Peyer's patch (tissue), 4 donors: ENCODE measurements at regions not wholly inside any gene's neighbourhood (a gene's known extent, or its start where the extent isn't known, plus 50 kb on each side); places are given as distances from the start of the nearest gene placed in this dataset.

Experiments
- DNase-seq, 3 donors: peaks; one replicate each; pipeline ENCODE4 v3.0.0-alpha.2; 2017 to 2019
- H3K27ac ChIP-seq, 4 donors: fragments of 200-600 bp; sonication (generic); one replicate each; pipeline ENCODE4 v1.5.1; 2016 to 2019
- H3K27me3 ChIP-seq, 2 donors: fragments of 200-600 bp; sonication (generic); one replicate each; pipeline ENCODE4 v1.5.1; 2019
- H3K36me3 ChIP-seq, 3 donors: fragments of 200-600 bp; sonication (generic); one replicate each; pipeline ENCODE4 v1.5.1; 2016 to 2019
- H3K4me1 ChIP-seq, 4 donors: fragments of 200-600 bp; sonication (generic); one replicate each; pipeline ENCODE4 v1.5.1; 2016 to 2019
- H3K4me3 ChIP-seq, 4 donors: fragments of 200-600 bp; sonication (generic); 1 replicate in 3 of 4; 2 replicates in 1 of 4; pipeline ENCODE4 v1.5.1; 2016 to 2019; ENCODE audit warnings: mild to moderate bottlenecking in 1 of 4
- H3K9me3 ChIP-seq, 4 donors: fragments of 200-600 bp; sonication (generic); one replicate each; pipeline ENCODE4 v1.5.1; 2016 to 2019; ENCODE audit warnings: mild to moderate bottlenecking in 1 of 4
- POLR2A ChIP-seq, 2 donors: fragments of 450-650 bp; IDR thresholded peaks; one replicate each; pipeline ENCODE4 v1.5.1; 2017; ENCODE audit warnings: antibody characterized with exemption in 2 of 2, mild to moderate bottlenecking in 2 of 2, moderate library complexity in 2 of 2
- TF ChIP-seq, protein P1 (sequence below), 6 experiments: fragments of 450-650 bp in 4 of 6; fragments of 200-600 bp in 2 of 6; sonication (generic) in 1 of 6; IDR thresholded peaks; one replicate each; pipeline ENCODE4 v1.5.1; 2017 to 2019; ENCODE audit warnings: antibody characterized with exemption in 6 of 6, mild to moderate bottlenecking in 3 of 6, moderate library complexity in 1 of 6

DNA sequence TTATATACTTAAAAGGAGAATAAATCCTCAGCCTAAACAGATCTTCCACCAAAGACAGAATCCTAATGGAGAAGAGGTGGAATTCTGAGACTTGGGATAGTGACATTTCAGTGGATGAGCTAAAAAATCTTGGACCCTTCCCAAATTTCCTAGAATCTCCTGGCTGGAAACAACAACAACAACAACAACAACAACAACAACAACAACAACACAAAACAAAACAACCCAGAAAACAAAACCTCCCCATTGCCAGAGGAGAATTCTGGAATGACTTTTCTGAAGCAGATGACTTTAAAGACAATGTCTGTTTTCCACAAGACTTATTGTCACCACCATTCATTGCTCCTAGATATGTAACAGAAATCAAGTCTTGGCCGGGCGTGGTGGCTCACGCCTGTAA is 322.1 kb downstream of the ARL4A start:
- Histone ChIP-seq H3K36me3 (no peaks in the 10 kb centered on the region), H3K27me3 (no peaks in the 10 kb centered on the region), H3K9me3 (no peaks in the 10 kb centered on the region), H3K4me1 (no peaks in the 10 kb centered on the region), H3K4me3 (no peak overlapping the region), H3K27ac (no peak overlapping the region)
- TF ChIP-seq, protein P1, sequence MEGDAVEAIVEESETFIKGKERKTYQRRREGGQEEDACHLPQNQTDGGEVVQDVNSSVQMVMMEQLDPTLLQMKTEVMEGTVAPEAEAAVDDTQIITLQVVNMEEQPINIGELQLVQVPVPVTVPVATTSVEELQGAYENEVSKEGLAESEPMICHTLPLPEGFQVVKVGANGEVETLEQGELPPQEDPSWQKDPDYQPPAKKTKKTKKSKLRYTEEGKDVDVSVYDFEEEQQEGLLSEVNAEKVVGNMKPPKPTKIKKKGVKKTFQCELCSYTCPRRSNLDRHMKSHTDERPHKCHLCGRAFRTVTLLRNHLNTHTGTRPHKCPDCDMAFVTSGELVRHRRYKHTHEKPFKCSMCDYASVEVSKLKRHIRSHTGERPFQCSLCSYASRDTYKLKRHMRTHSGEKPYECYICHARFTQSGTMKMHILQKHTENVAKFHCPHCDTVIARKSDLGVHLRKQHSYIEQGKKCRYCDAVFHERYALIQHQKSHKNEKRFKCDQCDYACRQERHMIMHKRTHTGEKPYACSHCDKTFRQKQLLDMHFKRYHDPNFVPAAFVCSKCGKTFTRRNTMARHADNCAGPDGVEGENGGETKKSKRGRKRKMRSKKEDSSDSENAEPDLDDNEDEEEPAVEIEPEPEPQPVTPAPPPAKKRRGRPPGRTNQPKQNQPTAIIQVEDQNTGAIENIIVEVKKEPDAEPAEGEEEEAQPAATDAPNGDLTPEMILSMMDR (IDR thresholded peaks at IDR 0.05) = no peak
- no peak for TF ChIP-seq POLR2A (IDR thresholded peaks at IDR 0.05)
- no peak for DNase-seq

DNA sequence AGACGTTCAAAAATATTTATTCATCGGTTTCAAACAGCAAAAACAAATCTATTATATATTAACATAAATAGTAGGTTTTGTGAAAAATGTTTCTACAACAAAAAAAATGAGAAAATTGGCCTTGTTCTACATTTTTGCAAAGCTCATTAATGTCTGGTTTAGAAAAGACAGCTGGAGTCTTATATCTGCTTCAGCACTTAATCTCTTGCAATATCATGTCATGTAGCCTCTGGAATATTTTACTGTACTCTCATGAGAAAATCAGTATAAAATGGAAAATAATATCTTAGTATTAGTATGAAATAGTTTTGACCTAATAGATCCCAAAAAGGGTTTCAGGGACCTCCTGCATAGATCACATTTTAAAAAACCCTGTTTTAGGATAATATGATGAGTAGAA is 326.6 kb downstream of the ARL4A start:
- Histone ChIP-seq H3K36me3 (no peaks in the 10 kb centered on the region), H3K4me3 (no peak overlapping the region), H3K27me3 (no peaks in the 10 kb centered on the region), H3K4me1 (peaks cover 0 to 8% (median 0%) of the 10 kb centered on the region in 4 donors), H3K27ac (no peak overlapping the region), H3K9me3 (no peaks in the 10 kb centered on the region)
- TF ChIP-seq, protein P1 (IDR thresholded peaks at IDR 0.05) = no peak
- no peak for TF ChIP-seq POLR2A (IDR thresholded peaks at IDR 0.05)
- no peak for DNase-seq

DNA sequence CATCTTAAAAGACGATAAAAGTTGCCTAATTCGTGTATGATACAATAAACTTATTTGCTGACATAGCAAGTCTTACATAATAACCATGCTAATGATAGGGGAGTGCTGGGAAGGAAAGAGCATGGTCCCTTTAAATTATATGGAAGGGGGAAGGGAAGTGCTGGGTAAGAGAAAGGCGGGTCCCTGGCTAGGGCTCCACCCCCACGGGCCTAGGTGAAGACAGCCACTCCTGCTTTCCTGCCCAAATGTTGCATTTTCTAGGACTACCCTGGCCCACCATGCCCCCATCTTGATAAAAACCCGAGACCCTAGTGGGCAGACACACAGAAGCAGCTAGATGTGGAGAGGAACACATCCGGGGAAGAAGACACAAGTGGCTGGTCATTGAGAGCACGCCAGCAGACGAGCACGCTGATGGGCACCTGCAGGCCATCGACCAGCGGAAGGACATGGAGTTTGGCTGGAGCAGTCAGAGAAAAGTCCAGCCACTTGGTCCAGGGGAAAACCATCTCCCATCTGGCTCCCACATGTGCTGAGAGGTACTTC is 328.7 kb downstream of the ARL4A start:
- H3K9me3 ChIP-seq = no peaks in the 10 kb centered on the region
- H3K36me3 ChIP-seq = no peaks in the 10 kb centered on the region
- H3K27me3 ChIP-seq = no peaks in the 10 kb centered on the region
- no peak overlapping the region for H3K4me3 ChIP-seq
- peaks cover 0 to 8% (median 0%) of the 10 kb centered on the region in 4 donors for H3K4me1 ChIP-seq
- TF ChIP-seq, protein P1 (IDR thresholded peaks at IDR 0.05) = no peak
- no peak for DNase-seq
- H3K27ac ChIP-seq = no peak overlapping the region

DNA sequence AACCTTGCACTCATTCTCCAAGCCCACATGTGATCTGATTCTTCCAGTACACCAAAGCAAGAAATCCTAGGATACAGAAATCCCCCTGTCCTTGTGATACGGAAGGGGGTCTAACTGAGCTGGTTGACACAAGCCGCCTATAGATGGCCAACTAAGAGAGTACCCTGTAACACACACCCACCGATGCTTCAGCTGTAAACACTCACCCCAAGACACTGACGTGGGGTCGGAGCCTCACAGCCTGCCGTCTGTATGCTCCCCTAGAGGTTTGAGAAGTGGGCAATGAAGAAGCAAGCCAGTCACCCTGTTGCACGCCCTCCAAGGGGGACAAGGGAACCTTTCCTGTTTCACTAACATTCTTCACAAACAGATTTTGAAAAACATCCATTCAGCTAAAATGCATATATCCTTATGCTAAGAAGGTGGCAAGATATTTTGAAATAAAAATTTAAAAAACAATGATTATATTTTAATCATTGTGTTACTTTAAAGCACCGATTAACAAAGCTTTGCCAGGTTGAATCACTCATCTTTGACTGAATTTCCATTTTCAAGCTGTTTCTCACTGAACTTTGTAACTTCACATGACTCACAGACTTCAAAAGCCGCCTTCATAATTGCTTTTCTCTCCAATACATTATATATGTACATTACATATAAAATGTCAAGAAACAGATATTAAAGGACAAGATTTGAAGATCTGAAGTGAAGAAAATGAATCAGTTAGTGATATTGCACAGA is 329.3 kb downstream of the ARL4A start:
- Histone ChIP-seq H3K36me3 (no peaks in the 10 kb centered on the region), H3K27me3 (no peaks in the 10 kb centered on the region), H3K27ac (no peak overlapping the region), H3K4me3 (no peak overlapping the region), H3K9me3 (no peaks in the 10 kb centered on the region), H3K4me1 (peaks cover 0 to 8% (median 0%) of the 10 kb centered on the region in 4 donors)
- no peak for TF ChIP-seq POLR2A (IDR thresholded peaks at IDR 0.05)
- TF ChIP-seq, protein P1 (IDR thresholded peaks at IDR 0.05) = no peak
- DNase-seq = no peak

DNA sequence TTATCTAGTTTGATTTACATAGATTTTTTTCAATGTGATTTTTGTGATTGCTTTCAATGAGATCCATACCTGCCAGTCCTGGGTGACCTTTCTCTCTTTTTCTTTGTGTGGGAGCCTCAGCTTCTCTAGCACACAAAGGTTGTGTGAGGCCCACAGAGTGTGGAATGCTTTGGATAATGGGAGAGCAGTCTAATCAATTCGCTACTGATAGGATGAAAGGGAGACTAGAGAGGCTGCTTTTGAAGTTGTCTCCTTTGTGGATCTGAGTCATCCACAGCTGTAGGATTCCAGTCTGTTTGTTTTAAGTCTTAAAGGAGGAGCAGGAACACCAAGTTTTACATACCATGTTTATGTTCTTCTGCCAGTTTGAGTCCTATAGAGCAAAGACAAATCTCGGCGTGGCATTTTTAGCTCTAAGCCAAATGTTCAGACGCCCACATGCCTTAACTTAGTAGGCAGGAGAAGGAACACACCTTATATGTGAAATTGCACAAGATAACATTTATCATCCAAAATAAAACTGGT is 330.0 kb downstream of the ARL4A start:
- Histone ChIP-seq H3K36me3 (no peaks in the 10 kb centered on the region), H3K4me3 (no peak overlapping the region), H3K4me1 (peaks cover 0 to 8% (median 0%) of the 10 kb centered on the region in 4 donors), H3K27me3 (no peaks in the 10 kb centered on the region), H3K27ac (no peak overlapping the region), H3K9me3 (no peaks in the 10 kb centered on the region)
- TF ChIP-seq POLR2A (IDR thresholded peaks at IDR 0.05) = no peak
- TF ChIP-seq, protein P1 (IDR thresholded peaks at IDR 0.05) = no peak
- no peak for DNase-seq
